H1 (cell line): ENCODE measurements at regions not wholly inside any gene's neighbourhood (a gene's known extent, or its start where the extent isn't known, plus 50 kb on each side); places are given as distances from the start of the nearest gene placed in this dataset.

Experiments used
- CTCF ChIA-PET: fragments of 300-600 bp; sonication (Branson Sonifier 250); formaldehyde crosslinking; loops from one replicate; lab custom pipeline; 2021; ENCODE audit not compliant: partially characterized antibody; lab: Charles Lee
- POLR2A ChIA-PET: fragments of 300-600 bp; sonication (Branson Sonifier 250); formaldehyde crosslinking; loops from one replicate; lab custom pipeline; 2021; ENCODE audit warnings: inconsistent platforms; ENCODE audit not compliant: partially characterized antibody; lab: Charles Lee
- DNase-seq, 2 experiments: peaks; one replicate each; pipeline versions ENCODE4 v3.0.0 to v3.0.0-alpha.2; 2010 to 2022; ENCODE audit warnings: low spot score in 2 of 2, low read depth in 1 of 2, mixed read lengths in 1 of 2
- FAIRE-seq: peaks from 2 replicates; lab custom pipeline; 2011; peaks lifted over from hg19 to GRCh38; lab: Jason Lieb, UNC
- H2AFZ ChIP-seq: 2 replicates; pipeline ENCODE4 v1.8.1; 2012; ENCODE audit warnings: low read length, inconsistent platforms
- H2AK5ac ChIP-seq: 2 replicates; pipeline ENCODE4 v1.6.1; 2013; ENCODE audit warnings: low read depth, low read length
- H2BK120ac ChIP-seq: replicated peaks from 2 replicates; pipeline ENCODE3; 2013; ENCODE audit warnings: low read depth, low read length, inconsistent platforms
- H2BK12ac ChIP-seq: 2 replicates; pipeline ENCODE4 v1.6.1; 2013; ENCODE audit warnings: low read depth, low read length
- H2BK15ac ChIP-seq: 2 replicates; pipeline ENCODE4 v1.6.1; 2013; ENCODE audit warnings: low read length
- H2BK20ac ChIP-seq: 2 replicates; pipeline ENCODE4 v1.6.1; 2013; ENCODE audit warnings: low read length
- H2BK5ac ChIP-seq: 2 replicates; pipeline ENCODE4 v1.6.1; 2013; ENCODE audit warnings: low read depth, low read length
- H3K14ac ChIP-seq: 2 replicates; pipeline ENCODE4 v1.6.1; 2013; ENCODE audit warnings: inconsistent platforms; ENCODE audit not compliant: insufficient read length
- H3K18ac ChIP-seq: 2 replicates; pipeline ENCODE4 v1.6.1; 2013; ENCODE audit warnings: low read length; ENCODE audit errors: extremely low read depth
- H3K23ac ChIP-seq: 2 replicates; pipeline ENCODE4 v1.6.1; 2013; ENCODE audit warnings: inconsistent platforms; ENCODE audit not compliant: insufficient read length
- H3K23me2 ChIP-seq: 2 replicates; pipeline ENCODE4 v1.6.1; 2013; ENCODE audit warnings: low read depth, low read length
- H3K27ac ChIP-seq: 2 replicates; pipeline ENCODE4 v1.6.1; 2011; ENCODE audit warnings: low read depth, low read length, inconsistent platforms
- H3K27me3 ChIP-seq, 4 experiments: replicated peaks in 1 of 4; 1 replicate in 1 of 4; 2 replicates in 3 of 4; pipeline versions ENCODE4 v1.6.1 to v1.8.1; 2011 to 2013; ENCODE audit warnings: low read length in 3 of 4, mild to moderate bottlenecking in 3 of 4, inconsistent platforms in 2 of 4, mixed read lengths in 2 of 4, moderate library complexity in 1 of 4; ENCODE audit not compliant: control insufficient read depth in 3 of 4, insufficient read depth in 3 of 4; ENCODE audit errors: extremely low read depth in 1 of 4
- H3K36me3 ChIP-seq, 4 experiments: 2 replicates each; pipeline versions ENCODE4 v1.6.1 to v1.8.1; 2011 to 2013; ENCODE audit warnings: mild to moderate bottlenecking in 4 of 4, low read length in 3 of 4, moderate library complexity in 2 of 4, control low read depth in 1 of 4, inconsistent platforms in 1 of 4; ENCODE audit not compliant: insufficient read depth in 4 of 4, control insufficient read depth in 2 of 4
- H3K4ac ChIP-seq: replicated peaks from 2 replicates; pipeline ENCODE3; 2013; ENCODE audit warnings: low read length, low read depth, mixed read lengths, inconsistent platforms; ENCODE audit not compliant: insufficient read length
- H3K4me1 ChIP-seq, 4 experiments: replicated peaks in 1 of 4; 1 replicate in 1 of 4; 2 replicates in 3 of 4; pipeline versions ENCODE4 v1.6.1 to v1.8.1; 2011 to 2013; ENCODE audit warnings: low read length in 3 of 4, inconsistent platforms in 2 of 4, mixed read lengths in 1 of 4; ENCODE audit not compliant: insufficient read depth in 4 of 4, control insufficient read depth in 3 of 4
- H3K4me2 ChIP-seq, 2 experiments: 2 replicates each; pipeline versions ENCODE4 v1.6.1 to v1.8.1; 2011 to 2013; ENCODE audit warnings: low read depth in 2 of 2, low read length in 2 of 2, control low read depth in 1 of 2, inconsistent platforms in 1 of 2, mild to moderate bottlenecking in 1 of 2; ENCODE audit not compliant: insufficient read depth in 1 of 2
- H3K4me3 ChIP-seq, 4 experiments: fragments of 200-600, 300-600 bp in 1 of 4; sonication (generic), shearing (Covaris generic), sonication (Bioruptor Twin) in 1 of 4; 2 replicates each; pipeline versions ENCODE4 v1.5.1 to v1.8.1; 2011 to 2016; ENCODE audit warnings: low read length in 4 of 4, low read depth in 3 of 4, control low read depth in 2 of 4, inconsistent platforms in 2 of 4, mild to moderate bottlenecking in 2 of 4, mixed read lengths in 1 of 4, moderate library complexity in 1 of 4; ENCODE audit not compliant: insufficient read depth in 2 of 4; ENCODE audit errors: extremely low read depth in 1 of 4
- H3K56ac ChIP-seq: replicated peaks from 2 replicates; pipeline ENCODE3; 2013; ENCODE audit warnings: low read depth, mild to moderate bottlenecking, mixed read lengths, low read length, inconsistent platforms; ENCODE audit not compliant: insufficient read length
- H3K79me1 ChIP-seq: 2 replicates; pipeline ENCODE4 v1.6.1; 2013; ENCODE audit warnings: low read depth, low read length, control low read depth
- H3K79me2 ChIP-seq, 2 experiments: 2 replicates each; pipeline versions ENCODE4 v1.6.1 to v1.8.1; 2012 to 2013; ENCODE audit warnings: low read length in 2 of 2, mild to moderate bottlenecking in 2 of 2, inconsistent platforms in 1 of 2; ENCODE audit not compliant: insufficient read depth in 2 of 2, control insufficient read depth in 1 of 2
- H3K9ac ChIP-seq, 4 experiments: replicated peaks in 1 of 4; 1 replicate in 1 of 4; 2 replicates in 3 of 4; pipeline versions ENCODE4 v1.6.1 to v1.8.1; 2011 to 2013; ENCODE audit warnings: low read depth in 3 of 4, low read length in 3 of 4, control low read depth in 2 of 4, mild to moderate bottlenecking in 2 of 4, moderate library complexity in 2 of 4, inconsistent platforms in 1 of 4; ENCODE audit errors: extremely low read depth in 1 of 4
- H3K9me3 ChIP-seq, 2 experiments: 2 replicates each; pipeline versions ENCODE4 v1.6.1 to v1.8.1; 2012 to 2013; ENCODE audit warnings: mild to moderate bottlenecking in 2 of 2, moderate library complexity in 2 of 2, control low read depth in 1 of 2, inconsistent platforms in 1 of 2, low read depth in 1 of 2, low read length in 1 of 2, mixed read lengths in 1 of 2; ENCODE audit not compliant: insufficient read depth in 2 of 2
- H4K20me1 ChIP-seq, 2 experiments: replicated peaks in 1 of 2; 2 replicates each; pipeline versions ENCODE3 to v1.8.1; 2011 to 2013; ENCODE audit warnings: inconsistent platforms in 2 of 2, low read length in 2 of 2, mild to moderate bottlenecking in 1 of 2; ENCODE audit not compliant: insufficient read depth in 2 of 2, control insufficient read depth in 1 of 2
- H4K5ac ChIP-seq: 2 replicates; pipeline ENCODE4 v1.6.1; 2013; ENCODE audit warnings: low read length, low read depth, mixed read lengths, inconsistent platforms; ENCODE audit not compliant: insufficient read length
- H4K8ac ChIP-seq: 2 replicates; pipeline ENCODE4 v1.8.0; 2013; ENCODE audit warnings: mild to moderate bottlenecking, moderate library complexity, low read length, inconsistent platforms; ENCODE audit not compliant: insufficient read depth; ENCODE audit errors: extremely low read depth
- H4K91ac ChIP-seq: replicated peaks from 2 replicates; pipeline ENCODE3; 2013; ENCODE audit warnings: low read length, mixed read lengths, inconsistent platforms; ENCODE audit not compliant: insufficient read length
- ATF2 ChIP-seq: IDR thresholded peaks from 2 replicates; pipeline ENCODE4 v1.6.1; 2012; ENCODE audit warnings: low read length, inconsistent platforms
- CHD1 ChIP-seq: IDR thresholded peaks from 2 replicates; pipeline ENCODE4 v1.6.1; 2012; ENCODE audit warnings: low read depth, low read length, improper control_type of control experiment
- CTBP2 ChIP-seq: IDR thresholded peaks from 2 replicates; pipeline ENCODE4 v1.7.0; 2011; ENCODE audit warnings: borderline replicate concordance, mild to moderate bottlenecking, moderate library complexity, mixed read lengths, low read length; ENCODE audit not compliant: insufficient read depth, insufficient read length
- E2F6 ChIP-seq: IDR thresholded peaks from 2 replicates; pipeline ENCODE4 v1.6.1; 2012; ENCODE audit warnings: inconsistent platforms
- GTF2F1 ChIP-seq: IDR thresholded peaks from 2 replicates; pipeline ENCODE4 v1.6.1; 2012; ENCODE audit warnings: low read depth, low read length, improper control_type of control experiment, borderline replicate concordance
- PHF8 ChIP-seq: fragments of 200-600 bp; sonication (generic); conservative IDR thresholded peaks from 2 replicates; pipeline ENCODE4 v1.7.1; 2012; ENCODE audit warnings: low read depth, mild to moderate bottlenecking, inconsistent platforms, low read length, moderate library complexity
- RFX5 ChIP-seq: IDR thresholded peaks from 2 replicates; pipeline ENCODE4 v1.6.1; 2011; ENCODE audit warnings: low read depth, low read length, improper control_type of control experiment, borderline replicate concordance
- TAF1 ChIP-seq: IDR thresholded peaks from 2 replicates; pipeline ENCODE4 v1.6.1; 2011; ENCODE audit warnings: mild to moderate bottlenecking, low read depth, low read length
- TBP ChIP-seq: IDR thresholded peaks from 2 replicates; pipeline ENCODE4 v1.6.1; 2011; ENCODE audit warnings: low read depth, low read length, improper control_type of control experiment
- TCF12 ChIP-seq: IDR thresholded peaks from 2 replicates; pipeline ENCODE4 v1.6.1; 2011; ENCODE audit warnings: low read depth, mild to moderate bottlenecking, low read length
- TEAD4 ChIP-seq: IDR thresholded peaks from 2 replicates; pipeline ENCODE4 v1.6.1; 2012; ENCODE audit warnings: low read depth, low read length, inconsistent platforms, mixed read lengths
- YY1 ChIP-seq: IDR thresholded peaks from 2 replicates; pipeline ENCODE4 v1.6.1; 2011; ENCODE audit warnings: low read depth, mild to moderate bottlenecking, low read length
- WGBS, 2 experiments: shearing (Covaris generic) in 1 of 2; methylation state at CpG; one replicate each; pipeline versions ENCODE4 v1.1.6 to v1.1.7; 2013 to 2015; ENCODE audit warnings: low lambda C conversion rate in 2 of 2, mixed read lengths in 2 of 2, inconsistent platforms in 1 of 2, low coverage in 1 of 2, missing lambda C conversion rate in 1 of 2; ENCODE audit not compliant: insufficient replicate concordance in 2 of 2, insufficient coverage in 1 of 2, insufficient read length in 1 of 2; ENCODE audit errors: extremely low coverage in 1 of 2, missing lambda C conversion rate in 1 of 2; 5-methylcytosine and 5-hydroxymethylcytosine counted together

GRCh38 chr11:8858808-8859207 lies 52.2 kb upstream of the AKIP1 start:
- no peak overlapping the region for H3K27ac ChIP-seq
- no peaks in the 10 kb centered on the region for H3K9me3 ChIP-seq
- no peak overlapping the region for H2BK5ac ChIP-seq
- H3K27me3 ChIP-seq = no peaks in the 10 kb centered on the region
- H3K79me1 ChIP-seq = no peaks in the 10 kb centered on the region
- H3K4me3 ChIP-seq = no peak overlapping the region
- no peak for DNase-seq
- no peaks in the 10 kb centered on the region for H4K20me1 ChIP-seq
- H2BK20ac ChIP-seq = no peak overlapping the region
- FAIRE-seq = no peak
- H4K8ac ChIP-seq = no peak overlapping the region
- peaks cover 0 to 5% (median 3%) of the 10 kb centered on the region in 4 experiments; a peak in 3 of 7 replicates for H3K4me1 ChIP-seq
- H2BK120ac ChIP-seq = no peak overlapping the region
- H4K91ac ChIP-seq = no peak overlapping the region
- no peak overlapping the region for H3K23ac ChIP-seq
- H3K4me2 ChIP-seq = no peak overlapping the region
- H3K14ac ChIP-seq = no peak overlapping the region
- no peak overlapping the region for H3K9ac ChIP-seq
- CTCF ChIA-PET = interaction anchor here (0.6 to 0.9 kb wide), 5 partner anchors 13 to 402 kb away, joined by 3 read pairs; no protein-coding TSS in a partner anchor
- no peak overlapping the region for H3K18ac ChIP-seq
- POLR2A ChIA-PET = interaction anchor here (0.8 kb wide), 1 partner anchor 18 kb away, joined by 3 read pairs; no protein-coding TSS in a partner anchor
- no peak overlapping the region for H2AK5ac ChIP-seq
- no peak overlapping the region for H2BK15ac ChIP-seq
- no peak overlapping the region for H2AFZ ChIP-seq
- H3K56ac ChIP-seq = no peak overlapping the region
- no peaks in the 10 kb centered on the region for H3K79me2 ChIP-seq
- no peak overlapping the region for H3K4ac ChIP-seq
- no peaks in the 10 kb centered on the region for H3K23me2 ChIP-seq
- H3K36me3 ChIP-seq = no peaks in the 10 kb centered on the region
- no peak overlapping the region for H4K5ac ChIP-seq
- 88% methylated on average over 2 of the region's 2 CpGs; no CpG with 5 or more reads in 1 of the 2 experiments for WGBS, 2 experiments
- H2BK12ac ChIP-seq = no peak overlapping the region
- TF ChIP-seq TAF1 = no peak
- TF ChIP-seq CTBP2 = no peak
- no peak for TF ChIP-seq GTF2F1
- no peak for TF ChIP-seq CHD1
- no peak for TF ChIP-seq RFX5
- no peak for TF ChIP-seq TCF12
- TF ChIP-seq ATF2 = no peak
- TF ChIP-seq YY1 = no peak
- TF ChIP-seq TBP = no peak
- no peak for TF ChIP-seq TEAD4
- TF ChIP-seq E2F6 = no peak
- TF ChIP-seq PHF8 = no peak
